ENCODE measurements at regions not wholly inside any gene's neighbourhood (a gene's known extent, or its start where the extent isn't known, plus 50 kb on each side); places are given as distances from the start of the nearest gene placed in this dataset.

DNA sequence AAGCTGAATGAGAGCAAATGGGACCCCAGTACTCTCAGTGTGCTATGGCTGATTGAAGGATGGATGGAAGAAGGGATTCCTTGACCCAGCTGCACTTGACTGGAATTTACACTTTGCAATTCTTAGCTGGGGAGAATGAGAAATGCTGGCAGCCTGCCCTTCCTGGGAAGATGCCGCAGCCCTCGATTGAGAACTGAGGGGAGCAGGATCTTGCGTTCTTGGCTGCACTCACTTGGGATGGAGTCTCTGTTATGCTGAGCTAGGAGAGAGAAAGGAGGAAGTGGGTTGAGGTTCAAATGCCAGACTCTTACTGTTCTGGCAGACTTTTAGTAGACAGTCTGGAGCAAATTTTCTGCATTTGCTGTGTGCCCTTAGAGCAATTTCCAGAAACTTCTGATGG lies 221.2 kb downstream of the FNDC1 start:
- TF ChIP-seq EZH2phosphoT487 (conservative IDR thresholded peaks at IDR 0.05; ENCODE audit: low read length), result no peak
- TF ChIP-seq, protein P1, sequence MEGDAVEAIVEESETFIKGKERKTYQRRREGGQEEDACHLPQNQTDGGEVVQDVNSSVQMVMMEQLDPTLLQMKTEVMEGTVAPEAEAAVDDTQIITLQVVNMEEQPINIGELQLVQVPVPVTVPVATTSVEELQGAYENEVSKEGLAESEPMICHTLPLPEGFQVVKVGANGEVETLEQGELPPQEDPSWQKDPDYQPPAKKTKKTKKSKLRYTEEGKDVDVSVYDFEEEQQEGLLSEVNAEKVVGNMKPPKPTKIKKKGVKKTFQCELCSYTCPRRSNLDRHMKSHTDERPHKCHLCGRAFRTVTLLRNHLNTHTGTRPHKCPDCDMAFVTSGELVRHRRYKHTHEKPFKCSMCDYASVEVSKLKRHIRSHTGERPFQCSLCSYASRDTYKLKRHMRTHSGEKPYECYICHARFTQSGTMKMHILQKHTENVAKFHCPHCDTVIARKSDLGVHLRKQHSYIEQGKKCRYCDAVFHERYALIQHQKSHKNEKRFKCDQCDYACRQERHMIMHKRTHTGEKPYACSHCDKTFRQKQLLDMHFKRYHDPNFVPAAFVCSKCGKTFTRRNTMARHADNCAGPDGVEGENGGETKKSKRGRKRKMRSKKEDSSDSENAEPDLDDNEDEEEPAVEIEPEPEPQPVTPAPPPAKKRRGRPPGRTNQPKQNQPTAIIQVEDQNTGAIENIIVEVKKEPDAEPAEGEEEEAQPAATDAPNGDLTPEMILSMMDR (IDR thresholded peaks at IDR 0.05; ENCODE audit: insufficient read depth, low read length, poor library complexity, severe bottlenecking), result no peak

Measured in SU-DHL-6 (cell line).